ENCODE measurements at regions not wholly inside any gene's neighbourhood (a gene's known extent, or its start where the extent isn't known, plus 50 kb on each side); places are given as distances from the start of the nearest gene placed in this dataset.

DNA sequence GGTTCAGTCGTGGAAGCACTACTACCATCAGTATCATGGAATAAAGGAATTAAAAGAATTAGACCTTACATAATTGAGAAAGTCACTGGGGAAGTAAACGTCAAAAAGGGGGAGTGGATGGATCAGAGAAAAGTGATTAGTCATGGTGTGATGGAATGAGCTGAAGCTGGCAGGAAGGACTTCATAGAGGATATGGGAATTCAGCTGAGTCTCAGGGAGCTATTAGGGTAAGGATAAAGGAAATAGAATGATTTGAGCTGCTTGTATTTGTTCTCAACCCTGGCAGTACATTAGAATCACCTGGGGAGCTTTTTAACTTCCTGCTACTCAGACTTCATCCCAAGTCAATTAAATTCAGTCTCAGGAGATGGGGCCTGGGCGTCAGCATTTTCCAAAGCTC is 53.4 kb upstream of the SETBP1 start:
- H3K9me3 Mint-ChIP-seq (ENCODE audit: low read depth): no peaks in the 10 kb centered on the region
- DNase-seq (ENCODE audit: low spot score): no peak
- peak overlapping the region; percentile 12 for H3K27ac Mint-ChIP-seq (ENCODE audit: unreplicated experiment)
- no peaks in the 10 kb centered on the region for H3K27me3 Mint-ChIP-seq (ENCODE audit: low read depth)
- no peaks in the 10 kb centered on the region for H3K36me3 Mint-ChIP-seq (ENCODE audit: low read depth)
- H3K4me1 Mint-ChIP-seq (ENCODE audit: low read depth): peaks cover 6% of the 10 kb centered on the region
- H3K4me3 Mint-ChIP-seq (ENCODE audit: unreplicated experiment): no peak overlapping the region
- TF ChIP-seq, protein P1, sequence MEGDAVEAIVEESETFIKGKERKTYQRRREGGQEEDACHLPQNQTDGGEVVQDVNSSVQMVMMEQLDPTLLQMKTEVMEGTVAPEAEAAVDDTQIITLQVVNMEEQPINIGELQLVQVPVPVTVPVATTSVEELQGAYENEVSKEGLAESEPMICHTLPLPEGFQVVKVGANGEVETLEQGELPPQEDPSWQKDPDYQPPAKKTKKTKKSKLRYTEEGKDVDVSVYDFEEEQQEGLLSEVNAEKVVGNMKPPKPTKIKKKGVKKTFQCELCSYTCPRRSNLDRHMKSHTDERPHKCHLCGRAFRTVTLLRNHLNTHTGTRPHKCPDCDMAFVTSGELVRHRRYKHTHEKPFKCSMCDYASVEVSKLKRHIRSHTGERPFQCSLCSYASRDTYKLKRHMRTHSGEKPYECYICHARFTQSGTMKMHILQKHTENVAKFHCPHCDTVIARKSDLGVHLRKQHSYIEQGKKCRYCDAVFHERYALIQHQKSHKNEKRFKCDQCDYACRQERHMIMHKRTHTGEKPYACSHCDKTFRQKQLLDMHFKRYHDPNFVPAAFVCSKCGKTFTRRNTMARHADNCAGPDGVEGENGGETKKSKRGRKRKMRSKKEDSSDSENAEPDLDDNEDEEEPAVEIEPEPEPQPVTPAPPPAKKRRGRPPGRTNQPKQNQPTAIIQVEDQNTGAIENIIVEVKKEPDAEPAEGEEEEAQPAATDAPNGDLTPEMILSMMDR (IDR thresholded peaks at IDR 0.05): no peak

DNA sequence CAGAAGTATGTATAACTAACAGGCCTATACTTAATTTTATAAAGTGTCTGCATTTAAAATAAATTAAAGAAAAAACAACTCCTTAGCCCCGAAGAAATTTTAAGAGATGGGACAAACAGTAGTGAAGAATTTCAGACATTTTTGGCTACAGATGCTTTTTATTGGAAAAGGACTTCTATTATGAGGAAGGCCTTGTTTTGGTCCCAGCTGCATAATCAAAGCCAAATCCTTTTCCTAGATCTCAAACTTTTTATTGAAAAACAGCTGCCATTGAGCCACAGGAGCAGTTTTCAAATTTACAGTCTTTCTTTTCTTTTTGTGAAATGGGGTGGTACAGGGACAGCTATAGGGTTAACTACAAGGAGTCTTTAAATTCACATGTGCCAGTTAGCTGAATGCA is 51.3 kb upstream of the SETBP1 start:
- TF ChIP-seq, protein P1 (IDR thresholded peaks at IDR 0.05): no peak
- no peaks in the 10 kb centered on the region for H3K27me3 Mint-ChIP-seq (ENCODE audit: low read depth)
- no peak overlapping the region for H3K4me3 Mint-ChIP-seq (ENCODE audit: unreplicated experiment)
- H3K4me1 Mint-ChIP-seq (ENCODE audit: low read depth): peaks cover 6% of the 10 kb centered on the region
- no peak overlapping the region for H3K27ac Mint-ChIP-seq (ENCODE audit: unreplicated experiment)
- no peak for DNase-seq (ENCODE audit: low spot score)
- H3K36me3 Mint-ChIP-seq (ENCODE audit: low read depth): no peaks in the 10 kb centered on the region
- H3K9me3 Mint-ChIP-seq (ENCODE audit: low read depth): no peaks in the 10 kb centered on the region

DNA sequence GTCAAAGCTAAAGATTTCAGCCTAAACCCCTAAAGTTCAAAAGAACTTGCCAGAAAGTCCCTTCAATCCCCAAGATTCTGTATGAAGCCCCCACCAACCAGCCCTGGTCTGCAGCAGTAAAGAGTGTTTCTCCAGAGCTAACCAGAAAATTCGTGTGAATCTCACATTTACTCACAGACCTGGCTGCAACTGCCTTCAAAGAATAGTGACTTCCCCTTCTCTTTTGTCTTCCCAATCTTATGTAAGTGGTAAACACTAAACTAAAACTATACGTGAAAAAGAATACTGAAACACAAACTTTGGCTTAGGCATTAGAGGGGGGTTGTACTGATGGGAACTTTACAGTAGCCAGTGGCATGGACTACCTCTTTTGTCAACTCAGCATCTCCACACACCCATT is 50.6 kb upstream of the SETBP1 start:
- DNase-seq (ENCODE audit: low spot score): no peak
- Mint-ChIP-seq H3K9me3 (ENCODE audit: low read depth) (no peaks in the 10 kb centered on the region), H3K27me3 (ENCODE audit: low read depth) (no peaks in the 10 kb centered on the region), H3K4me1 (ENCODE audit: low read depth) (peaks cover 9% of the 10 kb centered on the region), H3K4me3 (ENCODE audit: unreplicated experiment) (no peak overlapping the region), H3K36me3 (ENCODE audit: low read depth) (no peaks in the 10 kb centered on the region), H3K27ac (ENCODE audit: unreplicated experiment) (no peak overlapping the region)
- TF ChIP-seq, protein P1 (IDR thresholded peaks at IDR 0.05): no peak

Measured in chondrocyte (in vitro differentiated cells).